Neural crest cell (in vitro differentiated cells): ENCODE measurements at regions not wholly inside any gene's neighbourhood (a gene's known extent, or its start where the extent isn't known, plus 50 kb on each side); places are given as distances from the start of the nearest gene placed in this dataset.

Experiments used
- DNase-seq: peaks from one replicate; pipeline ENCODE4 v3.0.0; 2021; ENCODE audit warnings: low read depth, mixed read lengths, low spot score
- H3K27ac Mint-ChIP-seq: one replicate; pipeline ENCODE4 v1.8.0; 2021; ENCODE audit warnings: mild to moderate bottlenecking, mixed read lengths; ENCODE audit not compliant: unreplicated experiment
- H3K27me3 Mint-ChIP-seq: 2 replicates; pipeline ENCODE4 v1.8.0; 2021; ENCODE audit warnings: low read depth, mild to moderate bottlenecking, mixed read lengths
- H3K36me3 Mint-ChIP-seq: 2 replicates; pipeline ENCODE4 v1.8.0; 2021; ENCODE audit warnings: low read depth, mild to moderate bottlenecking, mixed read lengths
- H3K4me1 Mint-ChIP-seq: 2 replicates; pipeline ENCODE4 v1.8.0; 2021; ENCODE audit warnings: mixed read lengths
- H3K4me3 Mint-ChIP-seq: one replicate; pipeline ENCODE4 v1.8.0; 2021; ENCODE audit warnings: mild to moderate bottlenecking, mixed read lengths
- H3K9me3 Mint-ChIP-seq: 2 replicates; pipeline ENCODE4 v1.8.0; 2021; ENCODE audit warnings: mixed read lengths
- TF ChIP-seq, protein P1 (sequence below): fragments of 200-600 bp; sonication (generic); conservative IDR thresholded peaks from 2 replicates; pipeline ENCODE4 v1.5.0; 2021; ENCODE audit warnings: antibody characterized with exemption, mild to moderate bottlenecking

- no peak overlapping the region for H3K4me3 Mint-ChIP-seq
- peak overlapping the region; percentile 82 for H3K27ac Mint-ChIP-seq
- TF ChIP-seq, protein P1, sequence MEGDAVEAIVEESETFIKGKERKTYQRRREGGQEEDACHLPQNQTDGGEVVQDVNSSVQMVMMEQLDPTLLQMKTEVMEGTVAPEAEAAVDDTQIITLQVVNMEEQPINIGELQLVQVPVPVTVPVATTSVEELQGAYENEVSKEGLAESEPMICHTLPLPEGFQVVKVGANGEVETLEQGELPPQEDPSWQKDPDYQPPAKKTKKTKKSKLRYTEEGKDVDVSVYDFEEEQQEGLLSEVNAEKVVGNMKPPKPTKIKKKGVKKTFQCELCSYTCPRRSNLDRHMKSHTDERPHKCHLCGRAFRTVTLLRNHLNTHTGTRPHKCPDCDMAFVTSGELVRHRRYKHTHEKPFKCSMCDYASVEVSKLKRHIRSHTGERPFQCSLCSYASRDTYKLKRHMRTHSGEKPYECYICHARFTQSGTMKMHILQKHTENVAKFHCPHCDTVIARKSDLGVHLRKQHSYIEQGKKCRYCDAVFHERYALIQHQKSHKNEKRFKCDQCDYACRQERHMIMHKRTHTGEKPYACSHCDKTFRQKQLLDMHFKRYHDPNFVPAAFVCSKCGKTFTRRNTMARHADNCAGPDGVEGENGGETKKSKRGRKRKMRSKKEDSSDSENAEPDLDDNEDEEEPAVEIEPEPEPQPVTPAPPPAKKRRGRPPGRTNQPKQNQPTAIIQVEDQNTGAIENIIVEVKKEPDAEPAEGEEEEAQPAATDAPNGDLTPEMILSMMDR, result no peak
- no peaks in the 10 kb centered on the region for H3K27me3 Mint-ChIP-seq
- H3K4me1 Mint-ChIP-seq, result peaks cover 57% of the 10 kb centered on the region
- H3K36me3 Mint-ChIP-seq, result no peaks in the 10 kb centered on the region
- DNase-seq, result no peak
- no peaks in the 10 kb centered on the region for H3K9me3 Mint-ChIP-seq
Measured at GRCh38 chr2:216920937-216921456, 61.1 kb upstream of the TNP1 start.

GRCh38 chr2:216920143-216920876 is 60.4 kb upstream of the TNP1 start:
- peaks cover 57% of the 10 kb centered on the region for H3K4me1 Mint-ChIP-seq

DNA sequence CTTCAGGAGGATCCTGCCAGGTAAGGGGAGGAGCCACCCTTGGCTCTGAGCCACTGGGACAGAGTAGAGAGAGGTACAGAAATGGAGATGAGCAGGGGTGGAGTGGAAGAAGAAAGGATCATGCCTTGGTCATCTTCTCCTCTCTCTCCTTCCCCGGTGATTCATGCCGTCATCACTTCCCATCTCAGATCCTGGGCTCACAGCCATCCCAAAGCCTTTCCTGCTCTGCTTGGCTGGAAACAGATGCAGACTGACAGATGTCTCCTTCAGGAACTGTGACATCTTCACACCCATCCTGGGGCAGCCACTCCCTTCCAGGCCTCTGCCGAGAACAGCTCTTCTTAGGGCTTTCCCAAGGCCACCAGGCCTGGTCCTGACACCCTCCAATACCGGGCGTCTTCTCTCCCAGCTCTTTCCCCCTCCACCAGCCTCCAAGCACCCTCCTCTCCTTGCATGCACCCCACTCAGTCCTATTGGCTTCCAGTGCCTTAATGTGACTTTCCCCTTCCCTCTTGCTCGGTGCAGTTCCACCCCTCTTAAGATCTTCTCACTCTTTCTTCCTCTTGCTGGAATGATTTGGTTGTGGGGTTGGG is 58.3 kb upstream of the TNP1 start:
- Mint-ChIP-seq H3K27me3 (no peaks in the 10 kb centered on the region), H3K4me1 (peaks cover 54% of the 10 kb centered on the region), H3K9me3 (no peaks in the 10 kb centered on the region), H3K4me3 (no peak overlapping the region), H3K36me3 (no peaks in the 10 kb centered on the region), H3K27ac (peak overlapping the region; percentile 51)
- TF ChIP-seq, protein P1, result no peak
- no peak for DNase-seq

More at GRCh38 chr2:216920143-216920876, 60.4 kb upstream of the TNP1 start:
- Mint-ChIP-seq H3K27me3 (no peaks in the 10 kb centered on the region), H3K9me3 (no peaks in the 10 kb centered on the region), H3K36me3 (no peaks in the 10 kb centered on the region), H3K27ac (peak overlapping the region; percentile 73), H3K4me3 (no peak overlapping the region)
- TF ChIP-seq, protein P1, result no peak
- DNase-seq, result no peak

GRCh38 chr2:216916956-216917650 is 57.2 kb upstream of the TNP1 start:
- peak overlapping the region; percentile 60 for H3K27ac Mint-ChIP-seq
- peaks cover 52% of the 10 kb centered on the region for H3K4me1 Mint-ChIP-seq
- no peaks in the 10 kb centered on the region for H3K27me3 Mint-ChIP-seq
- H3K36me3 Mint-ChIP-seq, result no peaks in the 10 kb centered on the region
- H3K9me3 Mint-ChIP-seq, result peaks cover 5% of the 10 kb centered on the region
- no peak for DNase-seq
- TF ChIP-seq, protein P1, result no peak
- H3K4me3 Mint-ChIP-seq, result no peak overlapping the region

GRCh38 chr2:216915557-216916150 is 55.8 kb upstream of the TNP1 start:
- H3K27ac Mint-ChIP-seq, result peak overlapping the region; percentile 90
- H3K4me1 Mint-ChIP-seq, result peaks cover 46% of the 10 kb centered on the region
- no peaks in the 10 kb centered on the region for H3K36me3 Mint-ChIP-seq
- TF ChIP-seq, protein P1, result no peak
- H3K4me3 Mint-ChIP-seq, result no peak overlapping the region
- DNase-seq, result no peak
- peaks cover 8% of the 10 kb centered on the region for H3K9me3 Mint-ChIP-seq
- no peaks in the 10 kb centered on the region for H3K27me3 Mint-ChIP-seq
